ENCODE measurements at regions not wholly inside any gene's neighbourhood (a gene's known extent, or its start where the extent isn't known, plus 50 kb on each side); places are given as distances from the start of the nearest gene placed in this dataset.

DNA sequence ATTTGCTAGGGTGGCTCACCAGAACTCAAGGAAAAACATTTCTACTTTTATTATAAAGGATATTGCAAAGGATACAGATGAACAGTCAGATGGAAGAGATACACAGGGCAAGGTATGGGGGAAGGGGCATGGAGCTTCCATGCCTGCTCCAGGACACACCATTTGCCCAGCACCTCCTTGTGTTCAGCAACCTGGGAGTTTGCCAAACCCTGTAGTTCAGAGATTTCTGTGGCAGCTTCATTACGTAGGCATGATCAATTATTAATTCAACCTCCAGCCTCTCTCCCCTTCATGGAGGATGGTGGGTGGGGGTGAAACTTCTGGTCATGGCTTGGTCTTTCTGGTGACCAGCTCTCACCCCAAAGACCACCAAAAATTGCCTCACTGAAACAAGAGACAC, 353.9 kb upstream of the THBS1 start:
- Histone ChIP-seq H3K9ac (ENCODE audit: low read length) (no peak overlapping the region), H3K27ac (ENCODE audit: low read depth, low read length, poor library complexity, severe bottlenecking) (no peak overlapping the region), H3K79me2 (ENCODE audit: insufficient read depth, low read length) (no peaks in the 10 kb centered on the region), H3K9me2 (ENCODE audit: low read depth, low read length) (no peaks in the 10 kb centered on the region), H3K36me3 (ENCODE audit: insufficient read depth, low read length) (no peaks in the 10 kb centered on the region), H3K4me2 (ENCODE audit: low read length) (no peak overlapping the region), H3K27me3 (ENCODE audit: insufficient read depth, low read length) (no peaks in the 10 kb centered on the region), H4K20me1 (ENCODE audit: insufficient read depth, low read length) (no peaks in the 10 kb centered on the region), H3K4me3 (ENCODE audit: low read depth, low read length, poor library complexity, severe bottlenecking) (no peak overlapping the region), H3F3A (ENCODE audit: insufficient read depth, low read length) (no peaks in the 10 kb centered on the region), H2AFZ (ENCODE audit: low read length) (no peak overlapping the region), H3K4me1 (ENCODE audit: insufficient read depth, low read length, severe bottlenecking) (no peaks in the 10 kb centered on the region), H3K9me3 (ENCODE audit: low read length) (no peaks in the 10 kb centered on the region)
- TF ChIP-seq, protein P1, sequence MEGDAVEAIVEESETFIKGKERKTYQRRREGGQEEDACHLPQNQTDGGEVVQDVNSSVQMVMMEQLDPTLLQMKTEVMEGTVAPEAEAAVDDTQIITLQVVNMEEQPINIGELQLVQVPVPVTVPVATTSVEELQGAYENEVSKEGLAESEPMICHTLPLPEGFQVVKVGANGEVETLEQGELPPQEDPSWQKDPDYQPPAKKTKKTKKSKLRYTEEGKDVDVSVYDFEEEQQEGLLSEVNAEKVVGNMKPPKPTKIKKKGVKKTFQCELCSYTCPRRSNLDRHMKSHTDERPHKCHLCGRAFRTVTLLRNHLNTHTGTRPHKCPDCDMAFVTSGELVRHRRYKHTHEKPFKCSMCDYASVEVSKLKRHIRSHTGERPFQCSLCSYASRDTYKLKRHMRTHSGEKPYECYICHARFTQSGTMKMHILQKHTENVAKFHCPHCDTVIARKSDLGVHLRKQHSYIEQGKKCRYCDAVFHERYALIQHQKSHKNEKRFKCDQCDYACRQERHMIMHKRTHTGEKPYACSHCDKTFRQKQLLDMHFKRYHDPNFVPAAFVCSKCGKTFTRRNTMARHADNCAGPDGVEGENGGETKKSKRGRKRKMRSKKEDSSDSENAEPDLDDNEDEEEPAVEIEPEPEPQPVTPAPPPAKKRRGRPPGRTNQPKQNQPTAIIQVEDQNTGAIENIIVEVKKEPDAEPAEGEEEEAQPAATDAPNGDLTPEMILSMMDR (IDR thresholded peaks at IDR 0.05; ENCODE audit: low read length): no peak
- TF ChIP-seq EZH2 (IDR thresholded peaks at IDR 0.05; ENCODE audit: borderline replicate concordance, low read length): no peak

DNA sequence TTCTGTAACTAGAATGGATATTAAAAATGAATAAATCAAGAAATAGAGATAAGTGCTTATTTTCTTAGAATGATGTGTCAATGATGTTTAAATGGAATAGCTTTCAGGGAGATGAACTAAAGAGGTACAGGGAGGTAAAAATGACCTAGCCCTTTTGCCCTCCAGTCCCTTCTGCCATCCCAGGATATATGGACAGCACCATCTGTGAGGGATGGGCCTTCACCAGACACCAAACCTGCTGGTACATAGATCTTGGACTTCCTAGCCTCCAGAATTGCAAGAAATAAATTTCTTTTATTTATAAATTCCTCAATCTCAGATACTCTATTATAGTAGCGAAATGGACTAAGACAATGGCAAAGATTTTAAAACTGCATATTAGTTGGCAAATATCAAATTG, 352.0 kb upstream of the THBS1 start:
- no peaks in the 10 kb centered on the region for H3K9me2 ChIP-seq (ENCODE audit: low read depth, low read length)
- H3K4me1 ChIP-seq (ENCODE audit: insufficient read depth, low read length, severe bottlenecking): no peaks in the 10 kb centered on the region
- no peak overlapping the region for H3K4me2 ChIP-seq (ENCODE audit: low read length)
- no peaks in the 10 kb centered on the region for H3K79me2 ChIP-seq (ENCODE audit: insufficient read depth, low read length)
- no peak overlapping the region for H3K27ac ChIP-seq (ENCODE audit: low read depth, low read length, poor library complexity, severe bottlenecking)
- TF ChIP-seq, protein P1 (IDR thresholded peaks at IDR 0.05; ENCODE audit: low read length): no peak
- TF ChIP-seq EZH2 (IDR thresholded peaks at IDR 0.05; ENCODE audit: borderline replicate concordance, low read length): no peak
- no peaks in the 10 kb centered on the region for H3F3A ChIP-seq (ENCODE audit: insufficient read depth, low read length)
- no peaks in the 10 kb centered on the region for H4K20me1 ChIP-seq (ENCODE audit: insufficient read depth, low read length)
- no peaks in the 10 kb centered on the region for H3K9me3 ChIP-seq (ENCODE audit: low read length)
- no peak overlapping the region for H3K4me3 ChIP-seq (ENCODE audit: low read depth, low read length, poor library complexity, severe bottlenecking)
- H3K27me3 ChIP-seq (ENCODE audit: insufficient read depth, low read length): no peaks in the 10 kb centered on the region
- H3K36me3 ChIP-seq (ENCODE audit: insufficient read depth, low read length): no peaks in the 10 kb centered on the region
- no peak overlapping the region for H3K9ac ChIP-seq (ENCODE audit: low read length)
- no peak overlapping the region for H2AFZ ChIP-seq (ENCODE audit: low read length)

DNA sequence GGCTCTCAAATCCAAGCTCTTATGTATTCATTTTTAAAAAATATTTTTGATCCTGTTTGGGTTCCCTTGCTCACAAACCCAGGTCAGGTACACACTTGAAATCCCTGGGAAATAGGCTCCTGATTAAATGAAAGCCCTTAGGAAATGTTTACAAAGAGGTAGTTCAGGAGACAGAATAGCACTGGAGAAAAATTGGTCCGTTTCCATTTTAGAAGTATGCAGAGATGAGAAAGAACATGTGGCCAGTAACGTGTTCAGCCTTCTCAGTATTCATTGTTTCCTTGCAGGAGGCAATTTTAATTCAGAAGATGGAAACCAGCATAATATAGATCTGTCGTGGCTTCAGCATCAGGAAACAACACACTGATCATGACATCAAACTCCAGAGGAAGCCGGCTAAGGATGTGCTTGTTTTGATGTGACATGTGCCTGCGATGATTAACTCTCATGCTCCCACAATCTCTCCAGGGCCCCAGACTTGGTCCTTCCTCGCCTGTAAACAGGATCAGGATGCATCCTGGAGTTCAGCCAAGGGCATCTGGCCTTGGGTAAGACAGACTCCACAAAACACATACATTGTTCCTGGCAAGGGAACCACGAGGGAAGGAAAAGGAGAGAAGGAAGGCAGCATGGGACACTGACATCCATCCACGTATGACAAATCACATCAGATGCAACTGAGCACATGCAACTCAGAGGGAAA, 350.5 kb upstream of the THBS1 start:
- Histone ChIP-seq H3K36me3 (ENCODE audit: insufficient read depth, low read length) (no peaks in the 10 kb centered on the region), H3K4me2 (ENCODE audit: low read length) (no peak overlapping the region), H3K9me2 (ENCODE audit: low read depth, low read length) (no peaks in the 10 kb centered on the region), H3K4me1 (ENCODE audit: insufficient read depth, low read length, severe bottlenecking) (no peaks in the 10 kb centered on the region), H3K4me3 (ENCODE audit: low read depth, low read length, poor library complexity, severe bottlenecking) (no peak overlapping the region), H3K27me3 (ENCODE audit: insufficient read depth, low read length) (no peaks in the 10 kb centered on the region), H3F3A (ENCODE audit: insufficient read depth, low read length) (no peaks in the 10 kb centered on the region), H3K27ac (ENCODE audit: low read depth, low read length, poor library complexity, severe bottlenecking) (no peak overlapping the region), H2AFZ (ENCODE audit: low read length) (no peak overlapping the region), H3K9ac (ENCODE audit: low read length) (no peak overlapping the region), H3K79me2 (ENCODE audit: insufficient read depth, low read length) (no peaks in the 10 kb centered on the region), H3K9me3 (ENCODE audit: low read length) (no peaks in the 10 kb centered on the region), H4K20me1 (ENCODE audit: insufficient read depth, low read length) (no peaks in the 10 kb centered on the region)
- no peak for TF ChIP-seq EZH2 (IDR thresholded peaks at IDR 0.05; ENCODE audit: borderline replicate concordance, low read length)
- TF ChIP-seq, protein P1 (IDR thresholded peaks at IDR 0.05; ENCODE audit: low read length): no peak
